Stimulated activated CD8-positive, alpha-beta memory T cell treated with anti-CD3 and anti-CD28 coated beads, Interleukin-15, amount 100 ng/mL, for 4 hours (primary cell): ENCODE measurements at regions not wholly inside any gene's neighbourhood (a gene's known extent, or its start where the extent isn't known, plus 50 kb on each side); places are given as distances from the start of the nearest gene placed in this dataset.
"Not testable (repeated sequence)": the region's sequence is repeated elsewhere in the genome, so short reads cannot be mapped to it uniquely, and the experiment has no call there.

Experiments used
- DNase-seq, 2 donors: peaks; one replicate each; pipeline ENCODE4 v3.0.0-alpha.2; 2020; ENCODE audit warnings: low read depth in 2 of 2

GRCh38 chr14:48584031-48584430, 908.6 kb upstream of the MDGA2 start:
- DNase-seq: no peak

- no peak for DNase-seq
Measured at GRCh38 chr14:48582938-48583337, 907.5 kb upstream of the MDGA2 start.

DNA sequence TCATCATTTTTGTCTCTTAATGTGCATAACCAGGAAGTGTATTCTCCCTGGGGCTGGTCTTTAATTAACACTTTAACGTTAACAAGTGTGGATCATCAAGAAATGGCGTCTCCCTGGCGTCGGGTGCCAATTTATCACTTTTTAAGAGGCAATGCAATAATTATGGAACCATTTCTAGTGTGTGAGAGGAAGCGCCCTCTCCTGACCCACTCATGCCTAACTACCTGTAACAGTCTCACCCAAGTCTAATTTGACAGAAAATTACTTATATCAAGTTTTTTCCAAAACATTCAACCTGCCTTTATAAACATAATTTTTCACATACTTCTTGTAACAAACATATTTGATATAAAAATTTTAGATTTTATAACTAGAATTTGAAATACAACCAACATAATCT, 905.3 kb upstream of the MDGA2 start:
- DNase-seq: no peak

DNA sequence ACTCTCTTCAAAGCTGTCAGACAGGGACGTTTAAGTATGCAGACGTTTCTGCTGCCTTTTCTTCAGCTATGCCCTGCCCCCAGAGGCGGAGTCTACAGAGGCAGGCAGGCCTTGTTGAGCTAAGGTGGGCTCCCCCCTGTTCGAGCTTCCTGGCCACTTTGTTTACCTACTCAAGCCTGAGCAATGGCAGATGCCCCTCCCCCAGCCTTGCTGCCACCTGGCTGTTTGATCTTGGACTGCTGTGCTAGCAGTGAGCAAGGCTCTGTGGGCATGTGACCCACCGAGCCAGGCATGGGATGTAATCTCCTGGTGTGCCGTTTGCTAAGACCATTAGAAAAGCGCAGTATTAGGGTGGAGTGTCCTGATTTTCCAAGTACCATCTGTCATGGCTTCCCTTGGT, 900.4 kb upstream of the MDGA2 start:
- DNase-seq: no peak

DNA sequence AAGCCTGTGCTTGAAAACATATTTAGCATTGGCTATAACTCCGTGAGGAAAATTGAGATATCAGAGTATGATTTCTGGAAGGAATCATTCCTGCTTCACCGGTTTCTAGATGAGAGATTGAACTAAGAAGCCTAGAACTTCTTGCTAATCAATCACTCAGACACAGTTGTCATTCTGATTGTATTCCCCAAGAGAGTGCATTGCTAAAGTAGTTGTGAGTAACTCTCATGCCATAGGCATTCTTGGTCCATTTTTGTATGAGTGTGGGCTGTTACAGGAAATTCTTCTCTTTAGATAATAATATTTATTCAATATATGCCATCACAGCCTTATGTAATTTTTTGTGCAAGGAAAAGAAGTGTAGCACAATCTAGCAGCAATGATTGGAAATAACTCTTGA, 893.3 kb upstream of the MDGA2 start:
- DNase-seq: no peak

DNA sequence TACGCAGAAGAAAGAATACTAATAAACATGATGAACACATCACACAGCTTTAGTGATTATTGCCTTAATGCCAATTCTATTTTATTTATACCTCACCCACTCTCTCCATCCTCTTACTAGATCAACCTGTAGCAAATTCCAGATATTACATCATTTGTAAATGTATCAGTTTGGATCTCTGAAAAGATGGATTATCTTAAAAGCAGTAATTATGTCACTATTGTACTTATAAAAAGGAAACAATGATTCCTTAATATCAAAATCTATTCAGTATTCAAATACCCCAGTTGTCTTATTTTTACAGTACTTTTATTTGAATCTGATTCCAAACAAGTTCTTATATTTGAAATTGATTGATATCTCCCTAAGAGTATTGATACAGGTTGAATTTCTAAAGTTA, 892.8 kb upstream of the MDGA2 start:
- no peak for DNase-seq

DNA sequence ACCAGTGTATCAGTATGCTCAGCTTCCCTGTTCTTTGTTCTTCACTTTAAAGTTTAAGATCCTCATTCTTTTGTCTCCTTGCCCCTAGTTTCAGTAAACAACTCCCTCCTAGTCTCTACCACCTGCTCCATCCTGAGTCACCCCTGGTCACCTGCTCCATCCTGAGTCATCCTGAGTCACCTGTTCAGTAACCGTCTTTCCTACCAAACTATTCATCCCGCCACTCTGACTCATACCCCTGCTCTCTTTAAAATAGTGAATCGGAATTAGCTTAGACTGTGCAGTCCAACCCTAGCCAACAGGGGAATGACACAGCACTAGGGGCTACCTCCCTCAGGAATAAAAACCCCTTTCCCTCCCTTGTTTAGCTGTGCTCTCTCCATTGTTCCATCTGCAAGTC, 888.1 kb upstream of the MDGA2 start:
- DNase-seq: no peak

DNA sequence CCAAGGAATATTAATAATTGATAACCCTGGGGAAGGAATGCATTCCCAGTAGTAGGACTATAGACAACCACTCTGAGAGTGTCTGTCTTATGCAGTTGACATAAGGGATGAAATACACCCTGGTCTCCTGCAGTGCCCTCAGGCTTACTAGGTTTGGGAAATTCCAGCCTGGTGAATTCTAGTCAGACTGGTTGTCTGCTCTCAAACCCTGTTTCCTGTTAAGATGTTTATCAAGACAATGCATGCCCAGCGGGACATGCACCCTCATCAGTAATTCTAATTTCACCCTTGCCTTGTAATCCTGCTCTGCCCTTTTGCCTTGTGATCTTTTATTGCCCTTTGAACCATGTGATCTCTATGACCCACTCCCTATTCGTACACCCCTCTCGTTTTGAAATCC, 886.0 kb upstream of the MDGA2 start:
- DNase-seq: not testable (repeated sequence)

GRCh38 chr14:48560421-48560820, 885.0 kb upstream of the MDGA2 start:
- DNase-seq: no peak

DNA sequence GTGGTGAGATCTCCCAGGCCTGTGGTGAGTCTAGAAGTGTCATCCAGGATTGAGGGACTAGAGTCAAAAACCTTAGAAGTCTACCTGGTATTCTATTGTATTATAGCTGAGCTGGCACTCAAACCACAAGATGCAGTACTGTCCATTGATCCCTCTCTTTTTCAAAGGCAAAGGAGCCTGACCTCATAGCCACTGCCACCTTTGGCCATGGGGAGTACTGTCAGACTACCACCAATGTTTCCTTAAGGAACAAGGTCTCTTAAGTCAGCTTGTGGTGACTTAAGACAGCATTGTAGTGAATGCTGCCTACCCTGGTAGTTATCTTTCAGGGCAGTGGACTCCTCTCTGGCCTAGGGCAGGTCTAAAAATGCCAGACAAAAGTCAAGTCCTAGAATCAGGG, 878.0 kb upstream of the MDGA2 start:
- DNase-seq: no peak

DNA sequence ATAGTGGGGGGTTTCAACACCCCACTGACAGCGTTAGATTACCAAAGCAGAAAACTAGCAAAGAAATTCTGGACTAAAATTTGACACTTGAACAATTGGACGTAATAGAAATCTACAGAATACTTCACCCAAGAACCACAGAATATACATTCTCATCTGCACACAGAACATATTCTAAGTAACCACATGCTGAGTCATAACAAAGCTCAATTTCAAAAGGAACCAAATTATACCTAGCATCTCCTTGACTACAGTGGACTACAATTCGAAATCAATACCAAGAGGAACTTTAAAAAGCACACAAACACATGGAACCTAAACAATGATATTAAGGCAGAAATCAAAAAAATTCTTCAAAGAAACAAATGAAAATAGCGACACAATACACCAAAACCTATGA, 871.6 kb upstream of the MDGA2 start:
- no peak for DNase-seq

DNA sequence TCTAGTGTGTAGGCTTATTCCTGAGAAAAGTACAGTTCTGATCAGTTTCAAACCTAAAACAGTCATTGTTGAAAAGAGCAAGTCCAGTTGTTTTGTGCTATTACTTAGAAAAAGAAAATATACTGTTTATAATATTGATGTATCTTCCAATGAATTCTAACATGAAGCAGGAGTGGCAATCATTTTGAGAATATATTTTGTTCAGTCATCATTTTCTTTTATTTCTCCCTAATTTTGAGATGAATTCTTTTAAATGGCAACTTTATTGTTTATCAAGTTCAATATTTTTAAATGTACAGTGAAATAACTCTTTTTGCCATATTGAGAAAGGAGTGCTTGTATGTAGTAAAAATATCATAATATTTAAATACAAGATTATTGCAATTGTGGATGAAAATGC, 862.2 kb upstream of the MDGA2 start:
- no peak for DNase-seq

GRCh38 chr14:48536318-48536717, 860.9 kb upstream of the MDGA2 start:
- DNase-seq: no peak

GRCh38 chr14:48527832-48528231, 852.4 kb upstream of the MDGA2 start:
- no peak for DNase-seq

DNA sequence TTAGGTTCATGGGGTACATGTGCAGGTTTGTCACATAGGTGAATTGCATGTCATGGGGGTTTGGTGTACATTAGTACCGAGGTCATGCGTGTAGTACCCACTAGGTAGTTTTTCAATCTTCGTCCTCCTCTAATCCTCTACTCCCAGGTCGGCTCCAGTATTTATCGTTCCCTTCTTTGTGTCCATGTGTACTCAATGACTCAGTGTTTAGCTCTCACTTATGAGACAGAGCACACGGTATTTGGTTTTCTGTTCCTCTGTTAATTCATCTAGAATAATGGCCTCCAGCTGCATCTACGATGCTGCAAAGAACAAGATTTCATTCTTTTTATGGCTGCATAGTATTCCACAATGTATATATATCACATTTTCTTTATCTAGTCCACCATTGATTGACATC, 850.9 kb upstream of the MDGA2 start:
- DNase-seq: no peak

DNA sequence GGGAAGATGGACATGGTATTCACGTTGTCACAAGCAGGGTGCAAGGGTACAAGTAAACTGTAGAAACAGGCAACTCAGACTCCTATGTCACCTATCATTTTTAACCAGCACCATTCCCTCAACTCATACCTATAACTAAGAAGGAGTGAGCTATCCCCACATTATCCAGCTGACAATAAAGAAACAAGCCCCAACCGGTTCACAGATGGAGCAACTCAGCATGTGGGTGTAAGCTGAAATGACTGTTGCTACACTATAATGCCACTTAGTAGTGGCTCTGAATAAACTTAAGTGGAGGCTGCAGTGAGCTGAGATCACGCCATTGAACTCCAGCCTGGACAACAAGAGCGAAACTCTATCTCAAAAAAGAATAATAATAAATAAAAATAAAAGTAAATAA, 829.5 kb upstream of the MDGA2 start:
- DNase-seq: no peak

DNA sequence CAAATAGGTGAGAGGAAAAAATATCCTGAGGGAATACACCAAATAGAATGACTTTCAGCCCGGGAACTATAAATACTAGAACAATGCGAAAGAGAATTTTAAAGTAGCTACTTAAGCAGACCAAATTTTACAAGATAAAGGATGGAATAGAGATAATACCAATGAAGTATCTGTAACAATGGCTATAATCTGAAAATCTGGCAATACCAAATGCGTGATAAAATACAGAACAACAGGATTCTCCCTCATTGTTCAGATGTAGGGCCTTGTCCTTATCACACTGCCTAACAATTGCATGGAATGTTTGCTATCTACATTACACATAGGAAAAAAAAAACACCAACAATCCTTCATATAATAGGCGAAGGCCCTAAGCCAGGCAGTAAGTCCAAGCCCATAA, 815.4 kb upstream of the MDGA2 start:
- DNase-seq: no peak

- no peak for DNase-seq
Measured at GRCh38 chr14:48473944-48474343, 798.5 kb upstream of the MDGA2 start.

DNA sequence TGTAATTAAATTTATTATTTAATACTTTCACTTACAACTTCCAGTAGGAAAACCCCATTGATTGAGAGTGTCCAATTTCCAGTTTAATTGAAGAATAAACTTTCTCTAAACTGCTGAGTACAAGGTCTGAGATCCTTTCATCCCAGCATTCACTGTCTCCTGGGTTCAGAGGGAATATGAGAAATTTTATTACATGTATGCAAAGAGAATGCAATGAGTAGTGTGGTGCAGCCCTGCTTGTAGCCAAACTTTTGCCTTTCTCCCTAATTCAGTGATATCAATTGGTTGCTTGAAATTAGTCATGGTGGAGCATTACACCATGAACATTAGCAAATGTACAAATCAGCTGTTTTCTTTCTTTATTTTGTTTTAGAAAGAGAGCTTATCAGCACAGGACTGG, 780.6 kb upstream of the MDGA2 start:
- no peak for DNase-seq

- DNase-seq: no peak
Measured at GRCh38 chr14:48454887-48455286, 779.5 kb upstream of the MDGA2 start.

- DNase-seq: no peak
Measured at GRCh38 chr14:48452437-48452995, 777.1 kb upstream of the MDGA2 start.

- DNase-seq: no peak
Measured at GRCh38 chr14:48435221-48435620, 759.8 kb upstream of the MDGA2 start.

GRCh38 chr14:48430805-48431204, 755.4 kb upstream of the MDGA2 start:
- DNase-seq: no peak

- DNase-seq: no peak
Measured at GRCh38 chr14:48429512-48429911, 754.1 kb upstream of the MDGA2 start.
